HepG2 (cell line): ENCODE measurements at regions not wholly inside any gene's neighbourhood (a gene's known extent, or its start where the extent isn't known, plus 50 kb on each side); places are given as distances from the start of the nearest gene placed in this dataset.

Source experiments
- ATAC-seq: fragments of 200-7000 bp; cut with Tn5 transposase; 3 replicates; pipeline ENCODE4 v1.9.1; 2020; ENCODE audit warnings: mild to moderate bottlenecking, moderate library complexity
- BruUV-seq: library from RNA; stranded (reverse); fragments of 400-500 nt; replicated peaks from 2 replicates; lab custom pipeline; 2021; lab: Mats Ljungman, UMichigan
- CTCF ChIA-PET: fragments of 300-600 bp; formaldehyde crosslinking; extraction: SDS; loops from one replicate; lab custom pipeline; 2021; ENCODE audit warnings: low total read pairs, inconsistent platforms, low intra/inter-chr PET ratio; lab: Yijun Ruan, JAX
- POLR2A ChIA-PET: fragments of 350-600 bp; sonication (Branson Sonifier 250); formaldehyde crosslinking; loops from one replicate; lab custom pipeline; 2020; ENCODE audit warnings: antibody characterized with exemption, inconsistent platforms; lab: Yijun Ruan, JAX
- DNase-seq: peaks from one replicate; pipeline ENCODE4 v3.0.0-alpha.2; 2015; ENCODE audit warnings: low spot score
- FAIRE-seq: peaks from 3 replicates; lab custom pipeline; 2011; peaks lifted over from hg19 to GRCh38; lab: Jason Lieb, UNC
- H2AFZ ChIP-seq: one replicate; pipeline ENCODE4 v1.6.1; 2011; ENCODE audit warnings: low read length, inconsistent platforms
- H3K27ac ChIP-seq: fragments of 300-600 bp; 3 replicates; pipeline ENCODE4 v1.8.0; 2011; ENCODE audit warnings: mixed run types, mild to moderate bottlenecking, mixed read lengths, low read length, inconsistent platforms; ENCODE audit not compliant: insufficient read depth; ENCODE audit errors: extremely low read length
- H3K27me3 ChIP-seq, 2 experiments: fragments of 200-600 bp in 1 of 2; 2 replicates in 1 of 2; 3 replicates in 1 of 2; pipeline versions ENCODE4 v1.6.0 to v1.8.0; 2011; ENCODE audit warnings: low read length in 2 of 2, mild to moderate bottlenecking in 2 of 2, moderate library complexity in 2 of 2, inconsistent platforms in 1 of 2; ENCODE audit not compliant: insufficient read depth in 2 of 2, control insufficient read depth in 1 of 2
- H3K36me3 ChIP-seq, 2 experiments: fragments of 200-600 bp in 1 of 2; replicated peaks in 1 of 2; 2 replicates in 1 of 2; 3 replicates in 1 of 2; pipeline versions ENCODE4 v1.5.1 to v1.8.0; 2011; ENCODE audit warnings: low read length in 2 of 2, inconsistent platforms in 1 of 2; ENCODE audit not compliant: insufficient read depth in 2 of 2, control insufficient read depth in 1 of 2
- H3K4me1 ChIP-seq: 2 replicates; pipeline ENCODE4 v1.5.1; 2012; ENCODE audit warnings: low read length, inconsistent platforms; ENCODE audit not compliant: insufficient read depth
- H3K4me2 ChIP-seq: 2 replicates; pipeline ENCODE4 v1.6.0; 2011; ENCODE audit warnings: low read depth, low read length, inconsistent platforms
- H3K4me3 ChIP-seq, 3 experiments: fragments of 200-600 bp in 1 of 3; sonication (generic), shearing (Covaris generic) in 1 of 3; replicated peaks in 1 of 3; 2 replicates each; pipeline ENCODE4 v1.5.1; 2011 to 2016; ENCODE audit warnings: low read length in 3 of 3, inconsistent platforms in 2 of 3, low read depth in 2 of 3, mild to moderate bottlenecking in 2 of 3, control low read depth in 1 of 3, mixed read lengths in 1 of 3; ENCODE audit not compliant: insufficient read depth in 1 of 3
- H3K79me2 ChIP-seq: one replicate; pipeline ENCODE4 v1.6.1; 2011; ENCODE audit warnings: low read length, inconsistent platforms; ENCODE audit not compliant: insufficient read depth
- H3K9ac ChIP-seq: 2 replicates; pipeline ENCODE4 v1.6.0; 2011; ENCODE audit warnings: mild to moderate bottlenecking, low read depth, low read length, inconsistent platforms; ENCODE audit not compliant: insufficient read depth
- H3K9me3 ChIP-seq: 2 replicates; pipeline ENCODE4 v1.5.1; 2012; ENCODE audit warnings: mild to moderate bottlenecking, low read length
- H4K20me1 ChIP-seq: 2 replicates; pipeline ENCODE4 v1.6.0; 2011; ENCODE audit warnings: inconsistent platforms, mild to moderate bottlenecking, low read length, moderate library complexity; ENCODE audit not compliant: insufficient read depth
- GATA4 ChIP-seq: sonication (generic); IDR thresholded peaks from 2 replicates; pipeline ENCODE4 v1.6.1; 2016; ENCODE audit warnings: antibody characterized with exemption, low read depth, borderline replicate concordance
- LCORL ChIP-seq, 2 experiments: fragments of 450-650 bp in 1 of 2; sonication (generic) in 1 of 2; formaldehyde crosslinking in 1 of 2; IDR thresholded peaks; 2 replicates each; pipeline versions ENCODE4 v1.5.0 to v1.6.1; 2017 to 2020; ENCODE audit warnings: antibody characterized with exemption in 1 of 2, missing genetic modification reagents in 1 of 2
- MAFK ChIP-seq, 2 experiments: IDR thresholded peaks in 1 of 2; conservative IDR thresholded peaks in 1 of 2; 2 replicates each; pipeline ENCODE4 v1.6.1; 2011; ENCODE audit warnings: improper control_type of control experiment in 2 of 2, low read length in 2 of 2
- ZNF432 ChIP-seq: sonication (generic); formaldehyde crosslinking; IDR thresholded peaks from 2 replicates; pipeline ENCODE4 v1.5.0; 2020; ENCODE audit warnings: missing genetic modification reagents, mild to moderate bottlenecking, borderline replicate concordance
- ZNF547 ChIP-seq: sonication (generic); formaldehyde crosslinking; IDR thresholded peaks from 2 replicates; pipeline ENCODE4 v1.5.1; 2020; ENCODE audit warnings: mild to moderate bottlenecking, missing genetic modification reagents
- WGBS: methylation state at CpG from one replicate; pipeline ENCODE4 v1.1.6; 2017; ENCODE audit warnings: low lambda C conversion rate; 5-methylcytosine and 5-hydroxymethylcytosine counted together
- in situ Hi-C: cut with HindIII; loops from 2 replicates; pipeline ENCODE4 v1.10.0; 2017; ENCODE audit warnings: low pct_unique_long_range_greater_than_20kb; ENCODE audit not compliant: extremely low pct_ligation_motif_present
- intact Hi-C: fragments of 100-400 bp; cut with micrococcal nuclease; formaldehyde crosslinking; loops from one replicate; pipeline ENCODE4 v1.10.0; 2022; ENCODE audit not compliant: unreplicated experiment
- TF ChIP-seq, protein P1 (sequence below): sonication (generic); formaldehyde crosslinking; IDR thresholded peaks from 2 replicates; pipeline ENCODE4 v1.5.1; 2020; ENCODE audit warnings: missing genetic modification reagents, mild to moderate bottlenecking, borderline replicate concordance
- TF ChIP-seq, protein P2 (sequence below): sonication (generic); formaldehyde crosslinking; IDR thresholded peaks from 2 replicates; pipeline ENCODE4 v1.4.0; 2020; ENCODE audit warnings: low read depth, missing genetic modification reagents
- TF ChIP-seq, protein P3 (sequence below): sonication (generic); formaldehyde crosslinking; conservative IDR thresholded peaks from 2 replicates; pipeline ENCODE4 v1.4.0; 2020; ENCODE audit warnings: missing genetic modification reagents

DNA sequence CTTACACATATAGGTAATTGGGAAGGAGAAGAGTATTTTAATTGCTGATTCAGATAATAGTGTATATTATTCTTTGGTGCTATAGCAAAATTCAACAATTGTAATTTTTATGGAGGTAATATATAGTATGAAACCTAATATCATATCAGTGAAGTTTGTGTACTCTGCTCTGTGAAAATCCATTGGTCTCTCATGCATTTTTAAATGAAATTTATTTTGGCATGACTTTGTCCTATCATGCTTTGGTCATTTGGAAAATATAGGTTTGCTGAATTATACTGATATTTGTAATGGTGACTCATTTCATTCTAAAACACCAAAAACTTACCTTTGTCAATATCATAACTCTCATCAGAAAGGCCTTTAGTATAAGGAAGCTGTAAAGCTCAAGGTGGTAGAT is 962.0 kb upstream of the NOVA1 start:
- no peaks in the 10 kb centered on the region for H3K27me3 ChIP-seq
- H3K79me2 ChIP-seq: no peaks in the 10 kb centered on the region
- CTCF ChIA-PET: no interaction called here
- no peak overlapping the region for H2AFZ ChIP-seq
- TF ChIP-seq MAFK (conservative IDR thresholded peaks at IDR 0.05 in 1 of 2, IDR thresholded peaks at IDR 0.05 in 1 of 2; ENCODE audit: low read length in 2 of 2): peak; percentile 35 to 74; a peak in 3 of 4 replicates
- TF ChIP-seq ZNF547: no peak
- POLR2A ChIA-PET: no interaction called here
- intact Hi-C loops: no loop called here
- peaks cover 95% of the 10 kb centered on the region for H3K9me3 ChIP-seq
- H3K4me3 ChIP-seq: no peak overlapping the region
- no peak overlapping the region for H3K27ac ChIP-seq
- H3K4me2 ChIP-seq: no peak overlapping the region
- H3K4me1 ChIP-seq: no peaks in the 10 kb centered on the region
- FAIRE-seq (no peak), DNase-seq (no peak), ATAC-seq (no peak)
- BruUV-seq: no TSS peak
- H3K36me3 ChIP-seq: no peaks in the 10 kb centered on the region
- H4K20me1 ChIP-seq: no peaks in the 10 kb centered on the region
- H3K9ac ChIP-seq: no peak overlapping the region
- in situ Hi-C loops: no loop called here

DNA sequence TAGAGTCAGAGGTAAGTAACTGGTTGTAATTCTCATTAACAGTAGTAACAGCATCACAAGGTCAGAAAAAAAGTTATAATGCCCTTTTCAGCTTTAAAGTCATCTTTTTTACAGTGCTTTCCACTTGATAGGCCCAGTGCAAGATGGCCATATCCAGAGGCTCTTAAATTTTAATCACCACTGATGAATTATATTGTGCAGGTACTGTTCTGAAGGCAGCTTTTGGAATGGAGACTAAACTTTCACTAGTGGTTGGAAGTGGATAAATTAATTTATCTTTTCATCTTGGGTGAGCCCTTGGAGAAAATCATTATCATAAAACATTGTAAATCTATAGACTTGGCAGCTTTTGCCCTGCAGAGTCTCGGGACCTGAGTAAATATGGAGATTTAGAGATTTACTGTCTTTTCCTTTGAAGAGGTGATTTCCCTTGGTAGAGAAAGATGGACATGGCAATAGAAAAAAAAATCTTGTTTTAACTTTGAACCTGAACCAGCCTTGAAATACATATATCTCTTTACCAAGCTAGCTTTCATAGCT is 969.1 kb upstream of the NOVA1 start:
- Histone ChIP-seq H3K79me2 (no peaks in the 10 kb centered on the region), H3K9me3 (peaks cover 89% of the 10 kb centered on the region), H3K4me1 (no peaks in the 10 kb centered on the region), H3K36me3 (no peaks in the 10 kb centered on the region), H2AFZ (no peak overlapping the region), H3K27me3 (no peaks in the 10 kb centered on the region), H4K20me1 (no peaks in the 10 kb centered on the region), H3K9ac (no peak overlapping the region), H3K4me2 (no peak overlapping the region), H3K4me3 (no peak overlapping the region)
- WGBS: 3% methylated on average over 1 of the region's 1 CpG
- CTCF ChIA-PET: no interaction called here
- in situ Hi-C loops: no loop called here
- DNase-seq (no peak), FAIRE-seq (no peak), ATAC-seq (no peak)
- BruUV-seq: no TSS peak
- POLR2A ChIA-PET: no interaction called here
- TF ChIP-seq, protein P1, sequence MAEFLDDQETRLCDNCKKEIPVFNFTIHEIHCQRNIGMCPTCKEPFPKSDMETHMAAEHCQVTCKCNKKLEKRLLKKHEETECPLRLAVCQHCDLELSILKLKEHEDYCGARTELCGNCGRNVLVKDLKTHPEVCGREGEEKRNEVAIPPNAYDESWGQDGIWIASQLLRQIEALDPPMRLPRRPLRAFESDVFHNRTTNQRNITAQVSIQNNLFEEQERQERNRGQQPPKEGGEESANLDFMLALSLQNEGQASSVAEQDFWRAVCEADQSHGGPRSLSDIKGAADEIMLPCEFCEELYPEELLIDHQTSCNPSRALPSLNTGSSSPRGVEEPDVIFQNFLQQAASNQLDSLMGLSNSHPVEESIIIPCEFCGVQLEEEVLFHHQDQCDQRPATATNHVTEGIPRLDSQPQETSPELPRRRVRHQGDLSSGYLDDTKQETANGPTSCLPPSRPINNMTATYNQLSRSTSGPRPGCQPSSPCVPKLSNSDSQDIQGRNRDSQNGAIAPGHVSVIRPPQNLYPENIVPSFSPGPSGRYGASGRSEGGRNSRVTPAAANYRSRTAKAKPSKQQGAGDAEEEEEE: no peak
- TF ChIP-seq, protein P2, sequence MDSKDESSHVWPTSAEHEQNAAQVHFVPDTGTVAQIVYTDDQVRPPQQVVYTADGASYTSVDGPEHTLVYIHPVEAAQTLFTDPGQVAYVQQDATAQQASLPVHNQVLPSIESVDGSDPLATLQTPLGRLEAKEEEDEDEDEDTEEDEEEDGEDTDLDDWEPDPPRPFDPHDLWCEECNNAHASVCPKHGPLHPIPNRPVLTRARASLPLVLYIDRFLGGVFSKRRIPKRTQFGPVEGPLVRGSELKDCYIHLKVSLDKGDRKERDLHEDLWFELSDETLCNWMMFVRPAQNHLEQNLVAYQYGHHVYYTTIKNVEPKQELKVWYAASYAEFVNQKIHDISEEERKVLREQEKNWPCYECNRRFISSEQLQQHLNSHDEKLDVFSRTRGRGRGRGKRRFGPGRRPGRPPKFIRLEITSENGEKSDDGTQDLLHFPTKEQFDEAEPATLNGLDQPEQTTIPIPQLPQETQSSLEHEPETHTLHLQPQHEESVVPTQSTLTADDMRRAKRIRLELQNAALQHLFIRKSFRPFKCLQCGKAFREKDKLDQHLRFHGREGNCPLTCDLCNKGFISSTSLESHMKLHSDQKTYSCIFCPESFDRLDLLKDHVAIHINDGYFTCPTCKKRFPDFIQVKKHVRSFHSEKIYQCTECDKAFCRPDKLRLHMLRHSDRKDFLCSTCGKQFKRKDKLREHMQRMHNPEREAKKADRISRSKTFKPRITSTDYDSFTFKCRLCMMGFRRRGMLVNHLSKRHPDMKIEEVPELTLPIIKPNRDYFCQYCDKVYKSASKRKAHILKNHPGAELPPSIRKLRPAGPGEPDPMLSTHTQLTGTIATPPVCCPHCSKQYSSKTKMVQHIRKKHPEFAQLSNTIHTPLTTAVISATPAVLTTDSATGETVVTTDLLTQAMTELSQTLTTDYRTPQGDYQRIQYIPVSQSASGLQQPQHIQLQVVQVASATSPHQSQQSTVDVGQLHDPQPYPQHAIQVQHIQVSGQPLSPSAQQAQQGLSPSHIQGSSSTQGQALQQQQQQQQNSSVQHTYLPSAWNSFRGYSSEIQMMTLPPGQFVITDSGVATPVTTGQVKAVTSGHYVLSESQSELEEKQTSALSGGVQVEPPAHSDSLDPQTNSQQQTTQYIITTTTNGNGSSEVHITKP (CRISPR knock-in tag): no peak
- TF ChIP-seq LCORL (IDR thresholded peaks at IDR 0.05): no peak
- TF ChIP-seq LCORL (CRISPR knock-in tag; IDR thresholded peaks at IDR 0.05): no peak
- no peak for TF ChIP-seq GATA4
- TF ChIP-seq, protein P3, sequence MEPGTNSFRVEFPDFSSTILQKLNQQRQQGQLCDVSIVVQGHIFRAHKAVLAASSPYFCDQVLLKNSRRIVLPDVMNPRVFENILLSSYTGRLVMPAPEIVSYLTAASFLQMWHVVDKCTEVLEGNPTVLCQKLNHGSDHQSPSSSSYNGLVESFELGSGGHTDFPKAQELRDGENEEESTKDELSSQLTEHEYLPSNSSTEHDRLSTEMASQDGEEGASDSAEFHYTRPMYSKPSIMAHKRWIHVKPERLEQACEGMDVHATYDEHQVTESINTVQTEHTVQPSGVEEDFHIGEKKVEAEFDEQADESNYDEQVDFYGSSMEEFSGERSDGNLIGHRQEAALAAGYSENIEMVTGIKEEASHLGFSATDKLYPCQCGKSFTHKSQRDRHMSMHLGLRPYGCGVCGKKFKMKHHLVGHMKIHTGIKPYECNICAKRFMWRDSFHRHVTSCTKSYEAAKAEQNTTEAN: no peak
- TF ChIP-seq ZNF432 (CRISPR knock-in tag): no peak
- TF ChIP-seq, all 625 proteins: peak for 0
- intact Hi-C loops: no loop called here
- H3K27ac ChIP-seq: no peak overlapping the region
